ENCODE measurements at regions not wholly inside any gene's neighbourhood (a gene's known extent, or its start where the extent isn't known, plus 50 kb on each side); places are given as distances from the start of the nearest gene placed in this dataset.

DNA sequence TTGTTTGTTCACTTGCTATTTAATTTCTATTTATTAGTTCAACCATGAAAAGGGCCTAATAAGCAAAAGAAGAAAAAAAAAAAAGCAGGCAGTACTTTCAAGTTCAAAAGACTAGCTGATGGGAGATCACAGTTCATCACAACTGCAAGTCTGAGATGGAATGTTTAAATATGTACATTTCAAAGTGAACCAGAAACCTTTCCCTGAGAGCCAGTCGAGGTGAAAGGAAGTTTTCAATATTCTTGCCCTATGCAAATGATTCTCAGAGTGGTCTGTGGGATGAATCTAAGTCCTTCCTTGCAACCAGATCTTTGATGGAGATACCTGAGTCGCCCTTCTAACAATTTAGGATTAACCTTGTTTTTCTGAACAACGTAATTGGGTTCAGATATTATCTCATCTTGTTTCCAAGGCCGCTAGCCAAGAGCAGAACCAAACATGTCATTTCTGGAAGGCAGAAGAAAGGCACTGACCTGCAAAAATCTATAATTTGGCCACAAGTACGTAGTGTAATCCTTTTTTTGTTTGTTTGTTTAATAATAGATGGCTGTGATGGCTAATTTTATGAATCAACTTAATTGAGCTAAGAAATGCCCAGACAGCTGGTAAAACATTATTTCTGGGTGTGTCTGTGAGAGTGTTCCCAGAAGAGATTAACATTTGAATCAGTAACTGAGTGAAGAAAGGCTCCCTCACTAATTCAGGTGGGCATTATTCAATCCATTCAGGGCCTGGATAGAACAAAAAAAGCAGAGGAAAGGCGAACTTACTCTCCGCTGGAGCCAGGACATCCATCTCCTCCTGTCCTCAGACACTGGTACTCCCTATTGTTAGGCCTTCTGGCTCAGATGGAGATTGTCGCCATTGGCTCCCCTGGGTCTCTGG, 171.1 kb upstream of the TMPO start:
- no peak for DNase-seq (ENCODE audit: low spot score)

DNA sequence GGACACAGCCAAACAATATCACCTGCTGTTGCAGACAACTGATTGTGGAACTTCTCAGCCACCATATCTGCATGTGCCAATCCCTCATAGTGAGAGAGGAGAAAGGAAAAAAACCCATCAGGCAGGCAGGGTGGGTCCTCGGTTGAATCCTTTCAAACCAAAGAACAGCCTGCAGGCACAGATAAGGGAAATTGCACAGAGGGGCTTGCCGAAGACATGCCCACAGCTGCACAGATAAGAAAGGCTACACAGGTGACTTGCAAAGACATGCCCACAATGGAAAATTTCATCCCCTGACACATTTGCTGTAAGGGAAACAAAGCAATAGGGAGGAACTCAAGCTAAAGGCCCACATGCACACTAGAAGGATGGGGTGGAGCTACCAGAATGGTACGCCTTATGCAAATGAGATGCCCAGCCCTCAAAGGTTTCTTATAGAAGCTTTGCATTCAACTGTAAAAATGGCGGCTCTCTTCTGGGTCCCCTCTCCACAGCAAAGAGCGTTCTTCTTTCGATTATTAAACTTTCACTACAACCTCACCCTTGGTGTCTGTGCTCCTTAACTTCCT, 170.0 kb upstream of the TMPO start:
- DNase-seq (ENCODE audit: low spot score) = no peak

DNA sequence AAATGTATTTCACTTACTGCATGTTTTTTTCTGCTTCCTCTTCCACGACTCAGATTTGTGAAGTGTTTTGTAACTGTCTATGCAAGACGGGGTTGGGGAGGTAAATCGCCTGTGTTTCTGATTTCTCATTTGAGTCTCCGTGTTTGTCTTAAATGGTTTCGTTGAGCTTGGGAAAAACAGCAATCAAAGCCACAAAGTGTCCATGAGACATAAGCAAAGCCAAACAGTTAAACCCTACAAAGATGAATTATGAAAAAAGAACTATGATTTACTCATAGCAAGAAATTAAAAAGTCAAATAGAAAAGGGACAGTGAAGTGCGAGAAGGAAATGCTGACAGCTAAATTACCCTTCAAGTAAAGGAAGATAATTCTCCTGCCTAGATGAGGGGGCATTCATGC, 164.3 kb upstream of the TMPO start:
- DNase-seq (ENCODE audit: low spot score) = no peak

DNA sequence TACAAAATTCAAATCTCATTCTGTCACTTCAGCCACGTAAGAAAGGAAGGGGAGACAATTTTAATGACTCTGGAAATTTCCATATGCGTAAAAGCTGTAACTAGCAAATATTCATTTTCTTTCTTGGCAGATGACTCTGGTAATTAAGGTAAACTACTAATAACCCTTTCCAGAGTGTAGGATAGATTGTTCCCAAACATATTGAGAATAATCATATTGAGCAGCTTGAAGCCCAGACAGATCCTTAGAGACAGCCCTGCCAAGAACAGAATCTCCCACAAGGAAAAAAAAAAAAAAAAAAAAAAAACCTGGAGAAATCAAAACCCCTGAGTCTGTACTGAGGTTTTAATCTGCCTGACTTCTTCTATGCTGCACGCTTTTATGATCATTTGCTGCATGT, 163.6 kb upstream of the TMPO start:
- no peak for DNase-seq (ENCODE audit: low spot score)

DNA sequence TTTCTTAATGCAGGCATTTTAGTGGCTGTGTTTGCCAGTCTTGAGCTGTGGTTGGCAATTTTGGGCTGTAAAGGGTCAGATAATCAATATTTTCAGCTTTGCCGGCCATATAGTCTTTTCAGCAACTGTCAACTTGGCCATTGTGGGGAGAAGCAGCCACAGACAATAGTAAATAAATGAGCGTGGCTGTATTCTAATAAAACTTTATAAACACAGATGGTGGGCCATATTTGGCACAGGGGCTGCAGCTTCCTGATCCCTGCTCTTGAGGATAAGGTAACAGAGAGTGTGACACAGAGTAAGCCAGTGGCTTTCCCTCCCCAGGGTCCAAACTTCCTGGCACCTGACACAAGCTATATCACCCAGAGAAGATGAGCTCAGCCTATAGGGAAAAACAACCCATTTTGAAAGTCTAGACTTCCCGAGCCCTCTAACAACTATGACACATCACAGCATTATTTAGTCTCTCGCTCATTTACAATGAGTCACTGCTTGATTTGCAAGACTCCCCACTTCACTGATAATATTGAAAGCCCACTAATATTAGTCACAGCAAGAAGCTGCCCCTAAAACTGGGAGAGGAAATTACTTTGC, 163.1 kb upstream of the TMPO start:
- peak; percentile 88 for DNase-seq (ENCODE audit: low spot score)

DNA sequence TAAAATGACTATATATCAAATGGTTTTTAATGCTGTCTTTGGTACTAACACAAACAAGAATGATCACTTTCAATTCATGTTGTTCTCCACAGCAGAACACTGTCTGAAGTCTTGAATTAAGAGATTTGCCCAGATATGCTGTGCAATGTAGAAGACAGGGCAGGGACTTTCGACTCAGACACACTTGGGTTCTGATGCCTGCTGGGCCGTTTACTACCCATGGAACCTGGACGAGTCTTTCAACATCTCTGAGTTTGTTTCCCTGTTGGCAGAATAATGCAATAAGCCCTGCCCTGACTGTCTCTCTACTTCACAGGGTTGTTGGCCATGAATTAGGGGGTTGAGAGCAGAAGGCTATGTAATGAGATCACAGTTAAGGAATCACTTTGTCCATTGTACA, 162.6 kb upstream of the TMPO start:
- peak; percentile 13 for DNase-seq (ENCODE audit: low spot score)

DNA sequence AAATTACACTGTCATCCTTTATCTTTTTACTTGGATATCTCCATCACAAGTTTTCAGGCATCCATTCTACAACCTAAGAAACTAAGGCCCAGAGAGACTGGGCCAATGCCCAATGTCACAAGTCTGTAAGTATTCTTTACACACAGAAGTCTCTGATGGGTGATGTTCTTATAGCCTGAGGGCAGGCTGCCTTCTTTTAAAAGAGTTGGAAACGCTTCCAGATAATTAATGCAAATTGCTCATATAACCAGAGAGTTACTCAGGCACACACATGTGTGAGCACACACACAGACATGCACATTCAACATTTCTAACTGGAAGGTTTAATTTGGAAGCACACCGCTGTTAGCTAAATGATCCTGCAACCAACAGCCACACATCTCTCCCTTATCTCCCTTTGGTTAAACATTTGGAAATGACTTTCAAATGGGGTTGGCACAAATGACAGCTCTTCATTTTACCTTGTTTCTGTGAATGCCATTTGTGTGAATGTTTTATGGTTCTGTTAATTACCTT, 160.8 kb upstream of the TMPO start:
- DNase-seq (ENCODE audit: low spot score) = no peak

DNA sequence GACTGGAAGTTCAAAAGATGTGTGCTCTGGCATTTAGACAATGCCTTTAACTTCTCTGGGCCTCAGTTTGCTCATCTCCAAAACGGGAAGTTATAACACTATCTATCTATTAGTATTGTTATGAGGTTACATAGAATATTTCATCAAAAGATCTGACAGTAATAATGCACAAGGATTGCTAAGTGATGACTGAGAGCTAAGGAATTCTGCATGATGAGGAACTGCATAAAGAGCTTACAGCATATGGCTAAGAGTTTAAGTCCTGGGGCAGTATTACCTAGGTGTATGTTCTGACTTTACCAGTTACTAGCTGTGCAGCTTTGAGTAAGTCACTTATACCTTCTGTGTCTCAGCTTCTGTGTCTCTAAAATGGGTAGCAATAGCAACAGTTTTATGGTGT, 160.1 kb upstream of the TMPO start:
- peak; percentile 33 for DNase-seq (ENCODE audit: low spot score)

DNA sequence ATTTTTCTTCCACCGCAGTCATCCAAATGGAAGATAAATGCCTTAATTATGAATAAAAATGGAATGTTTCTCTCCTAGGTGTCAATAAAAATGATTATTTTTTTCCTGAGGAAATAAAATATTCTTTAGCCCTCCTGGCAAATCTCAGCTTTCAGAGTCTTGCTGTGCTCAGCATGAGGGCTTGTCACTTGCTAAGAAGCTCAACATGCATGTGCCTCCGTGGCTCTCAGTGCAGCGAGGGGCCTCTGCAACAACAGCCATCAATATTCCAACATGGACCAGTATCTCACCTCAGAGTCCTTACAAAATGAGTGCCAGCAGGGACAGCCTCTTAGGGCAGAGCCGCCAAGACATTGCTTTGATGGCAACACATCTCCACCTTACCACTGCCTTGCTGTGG, 159.5 kb upstream of the TMPO start:
- DNase-seq (ENCODE audit: low spot score) = no peak

DNA sequence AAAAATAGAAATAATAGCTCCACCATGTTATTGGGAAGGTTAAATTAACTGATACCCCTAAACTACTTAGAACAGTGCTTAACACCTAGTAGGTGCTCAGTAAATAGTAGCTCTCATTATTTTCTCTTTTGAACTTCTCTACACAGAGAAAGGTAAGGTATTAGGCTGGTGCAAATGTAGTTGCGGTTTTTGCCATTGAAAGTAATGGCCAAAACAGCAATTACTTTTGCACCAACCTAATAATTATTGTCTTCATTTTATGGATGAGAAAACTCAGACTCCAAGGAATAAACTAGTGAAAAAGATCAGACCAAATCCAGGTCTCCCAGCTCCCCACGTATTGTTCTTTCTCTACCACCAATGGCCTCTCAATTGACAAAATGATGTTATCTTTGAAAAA, 157.2 kb upstream of the TMPO start:
- no peak for DNase-seq (ENCODE audit: low spot score)

DNA sequence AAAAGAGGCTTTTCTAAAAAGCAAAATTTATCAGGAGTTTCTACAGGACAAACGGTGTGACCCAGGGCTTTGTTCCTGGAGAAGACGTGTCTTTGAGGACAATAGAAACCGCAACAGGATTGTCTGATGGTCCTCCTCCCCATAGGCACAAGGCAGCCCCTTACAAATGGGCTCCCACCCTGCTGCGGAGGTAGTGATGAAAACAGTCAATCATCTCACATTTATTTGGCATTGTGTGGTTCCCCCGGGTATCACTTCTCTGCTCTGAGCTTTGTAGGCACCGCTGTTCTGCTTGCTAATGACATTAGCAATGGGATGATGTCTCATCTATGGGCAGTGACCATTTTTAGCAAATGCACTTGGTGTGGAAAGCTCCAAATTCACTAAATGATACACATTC, 155.5 kb upstream of the TMPO start:
- no peak for DNase-seq (ENCODE audit: low spot score)

DNA sequence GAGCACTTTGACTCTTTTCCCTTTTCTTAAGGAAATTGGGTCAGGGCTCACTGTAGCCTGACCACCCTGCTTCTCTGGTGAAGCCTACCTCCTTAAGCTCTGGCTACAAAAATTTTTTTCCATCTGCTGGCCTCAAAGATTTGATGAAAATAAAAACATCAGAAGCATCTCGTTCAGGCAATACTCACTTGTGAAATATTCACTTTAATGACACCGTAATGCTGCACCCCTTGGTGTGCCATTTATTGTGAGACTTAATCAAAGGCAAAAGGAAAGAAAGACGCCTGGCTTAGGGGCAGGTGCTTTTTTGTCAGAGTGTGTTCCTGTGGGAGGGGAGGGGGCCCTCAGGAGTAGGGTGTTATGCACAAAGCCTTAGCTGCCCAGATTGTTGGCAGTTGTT, 155.0 kb upstream of the TMPO start:
- no peak for DNase-seq (ENCODE audit: low spot score)

DNA sequence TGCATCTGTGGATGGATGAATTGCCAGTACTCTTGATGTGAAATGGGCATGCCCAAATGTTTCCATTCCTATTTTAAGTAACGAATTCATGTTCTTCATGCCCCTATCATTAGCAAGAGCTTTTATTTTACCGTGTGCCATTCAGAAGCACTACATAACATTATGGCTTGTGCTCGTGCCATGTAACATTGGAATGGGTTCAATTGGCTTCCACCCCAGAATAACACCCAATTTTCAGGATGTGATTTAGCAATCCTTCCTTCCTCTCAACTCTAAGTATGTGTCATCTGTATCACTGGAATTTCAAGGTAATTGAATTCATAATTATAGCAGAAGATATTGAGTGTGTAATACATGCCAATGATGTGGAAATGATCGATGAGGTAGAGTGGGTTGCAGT, 145.8 kb upstream of the TMPO start:
- no peak for DNase-seq (ENCODE audit: low spot score)

DNA sequence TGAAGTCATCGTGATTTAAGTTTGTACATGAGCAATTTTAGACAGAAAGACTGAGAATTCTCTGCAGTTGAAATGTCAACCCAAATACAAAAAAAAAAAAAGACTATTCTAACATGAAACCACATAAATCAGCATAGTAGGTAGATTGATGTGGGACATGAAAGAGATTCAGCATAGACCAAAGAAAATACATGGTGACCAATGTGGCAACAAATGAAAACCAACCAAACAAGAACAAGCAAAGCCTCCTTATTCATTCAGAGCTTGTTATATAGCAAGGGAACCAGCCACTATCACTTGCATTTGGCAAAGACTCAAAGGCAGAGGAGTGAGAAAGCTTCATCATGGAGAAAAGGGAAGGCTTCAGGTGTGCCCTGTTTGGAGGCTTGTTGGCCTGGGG, 144.4 kb upstream of the TMPO start:
- DNase-seq (ENCODE audit: low spot score) = no peak

DNA sequence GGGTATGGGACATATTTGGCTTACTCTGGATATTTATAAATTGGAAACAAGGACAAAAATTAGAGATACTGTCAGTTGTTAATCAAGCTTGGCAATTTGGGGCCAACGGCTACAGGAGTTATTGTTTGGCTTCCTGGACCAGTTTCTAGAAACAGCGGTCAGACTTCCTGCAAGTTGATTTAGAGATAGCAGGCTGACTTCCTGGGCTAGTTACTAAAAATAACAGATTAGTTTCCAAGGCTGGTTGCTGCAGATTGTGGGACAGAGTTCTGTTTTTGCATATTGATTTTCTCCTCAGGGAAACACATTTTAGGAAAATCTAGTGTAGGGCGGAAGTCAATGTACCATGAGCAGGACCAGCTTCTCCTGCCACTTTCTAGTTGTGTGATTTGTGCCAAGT, 144.0 kb upstream of the TMPO start:
- peak; percentile 36 for DNase-seq (ENCODE audit: low spot score)

DNA sequence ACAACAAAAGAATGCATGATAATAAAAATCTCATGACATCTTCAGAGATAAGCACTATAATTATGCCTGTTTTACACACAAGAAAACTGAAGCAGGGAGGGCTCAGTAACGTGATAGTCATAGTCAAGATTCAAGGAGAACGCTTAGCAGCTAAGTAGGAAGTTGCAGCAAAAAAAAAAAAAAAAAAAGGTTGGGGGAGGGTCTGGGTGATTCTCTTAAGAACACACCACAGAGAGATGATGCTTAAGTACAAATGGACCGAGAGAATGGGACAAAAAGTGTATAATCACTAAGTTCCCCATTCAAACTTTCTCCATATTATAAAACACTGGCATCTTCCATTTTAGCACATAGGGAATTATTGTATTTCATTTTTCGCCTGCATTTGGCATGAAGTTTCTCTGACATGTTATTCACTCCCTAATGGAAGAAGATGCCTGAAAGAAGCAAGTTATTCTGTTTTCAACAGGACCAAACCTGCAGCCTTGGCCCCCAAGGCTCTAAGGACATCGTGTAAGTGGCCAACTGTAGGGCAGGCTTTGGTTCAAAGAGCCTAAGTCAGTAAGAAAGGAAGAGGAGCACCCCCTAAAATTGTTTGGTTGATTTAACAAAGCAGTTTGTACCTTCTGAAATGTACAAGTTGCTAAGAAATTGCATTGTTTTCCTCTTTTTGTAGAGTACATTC, 142.9 kb upstream of the TMPO start:
- no peak for DNase-seq (ENCODE audit: low spot score)

DNA sequence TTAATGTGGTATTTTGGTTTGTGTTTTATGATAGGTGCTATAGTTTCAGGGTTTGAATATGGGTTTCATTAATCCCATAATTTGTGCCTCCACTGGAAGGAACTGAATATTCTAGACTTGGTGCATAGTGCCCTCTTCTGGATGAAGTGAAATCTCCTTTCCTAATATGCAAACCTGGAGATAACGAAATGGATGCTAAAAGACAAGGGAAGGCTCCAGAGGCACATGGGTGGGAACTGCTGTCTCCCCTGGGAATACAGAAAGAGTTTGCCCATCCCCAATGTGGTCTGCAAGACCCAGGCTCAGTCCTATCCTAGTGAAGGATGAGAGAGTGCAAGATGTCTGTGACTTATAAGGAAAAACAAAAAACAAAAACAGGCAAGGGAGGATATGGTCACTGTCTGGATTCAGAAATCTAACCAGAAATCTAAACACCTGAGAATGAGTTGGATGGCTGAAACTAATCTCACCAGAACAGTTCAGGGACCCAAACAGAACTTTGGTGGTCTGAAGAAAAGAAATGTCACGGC, 142.3 kb upstream of the TMPO start:
- peak; percentile 45 for DNase-seq (ENCODE audit: low spot score)

DNA sequence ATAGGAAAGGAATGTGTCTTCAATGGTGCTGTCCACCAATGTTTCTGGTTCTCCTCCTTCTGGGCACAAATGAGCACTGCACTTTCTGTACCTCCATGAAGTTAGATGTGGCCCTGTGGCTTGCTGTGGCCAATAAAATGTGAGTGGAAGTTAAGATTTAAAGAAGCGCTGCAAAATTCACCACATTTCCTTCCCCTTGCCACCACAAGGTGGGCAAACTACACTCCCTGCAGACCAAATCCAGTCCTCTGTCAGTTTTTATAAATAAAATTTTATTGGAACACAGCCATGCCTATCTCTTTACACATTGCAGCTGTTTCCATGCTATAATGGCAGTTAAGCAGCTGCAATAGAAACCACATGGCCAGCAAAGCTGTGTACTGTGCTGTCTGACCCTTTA, 141.4 kb upstream of the TMPO start:
- no peak for DNase-seq (ENCODE audit: low spot score)

DNA sequence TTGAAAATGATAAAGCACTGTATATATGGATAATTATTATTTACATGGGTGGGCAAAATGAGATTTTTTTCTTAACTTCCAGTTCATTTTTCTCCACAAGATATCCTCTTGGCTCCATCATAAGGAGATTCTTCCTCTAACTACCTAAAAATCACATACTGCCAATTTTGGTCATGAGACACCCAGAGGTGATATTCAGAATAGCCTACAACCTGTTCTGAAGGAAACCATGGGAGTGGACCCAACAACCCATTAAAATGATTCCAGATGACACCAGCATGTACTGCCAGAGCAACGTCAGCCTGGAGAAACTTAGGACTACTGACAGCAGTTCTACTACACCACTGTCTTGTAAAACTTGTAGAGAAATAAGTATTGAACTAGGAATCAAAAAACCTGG, 136.3 kb upstream of the TMPO start:
- no peak for DNase-seq (ENCODE audit: low spot score)

DNA sequence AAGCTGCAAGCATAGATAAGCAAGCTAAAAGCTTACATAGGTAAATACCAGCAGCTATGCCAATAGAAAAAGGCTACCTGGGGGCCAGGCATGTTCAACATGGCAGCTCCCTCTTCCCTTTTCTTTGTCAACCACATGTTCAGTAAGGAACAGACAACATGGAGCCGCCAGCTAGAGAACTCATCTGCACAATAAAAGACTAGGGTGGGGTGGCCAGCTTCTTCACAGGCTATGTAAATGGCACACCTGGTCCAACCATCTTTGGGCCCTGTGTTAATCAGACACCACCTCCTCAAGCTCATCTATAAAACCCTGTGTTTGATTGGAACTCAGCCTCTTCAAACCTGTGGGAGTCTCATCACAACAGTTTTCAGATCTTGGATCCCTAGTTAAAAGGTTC, 129.7 kb upstream of the TMPO start:
- no peak for DNase-seq (ENCODE audit: low spot score)

DNA sequence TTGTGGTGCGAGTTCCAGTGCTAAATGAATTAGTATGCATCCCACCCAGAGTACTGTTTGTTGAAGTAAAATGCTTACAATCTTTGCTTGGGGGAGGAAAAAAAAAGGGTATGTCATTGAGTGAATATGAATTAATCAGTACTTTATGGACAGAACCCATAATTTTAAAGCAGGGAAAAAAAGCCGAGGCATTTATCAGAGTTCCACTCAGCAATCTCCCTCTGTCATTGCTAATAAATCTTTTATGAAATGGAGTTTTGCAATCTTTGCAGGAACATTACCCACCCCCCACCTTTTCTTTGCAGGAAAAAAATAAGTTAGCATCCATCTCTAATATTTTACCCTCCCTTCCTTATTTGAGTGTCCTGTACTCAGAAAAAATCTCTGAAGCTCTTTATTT, 127.9 kb upstream of the TMPO start:
- no peak for DNase-seq (ENCODE audit: low spot score)

DNA sequence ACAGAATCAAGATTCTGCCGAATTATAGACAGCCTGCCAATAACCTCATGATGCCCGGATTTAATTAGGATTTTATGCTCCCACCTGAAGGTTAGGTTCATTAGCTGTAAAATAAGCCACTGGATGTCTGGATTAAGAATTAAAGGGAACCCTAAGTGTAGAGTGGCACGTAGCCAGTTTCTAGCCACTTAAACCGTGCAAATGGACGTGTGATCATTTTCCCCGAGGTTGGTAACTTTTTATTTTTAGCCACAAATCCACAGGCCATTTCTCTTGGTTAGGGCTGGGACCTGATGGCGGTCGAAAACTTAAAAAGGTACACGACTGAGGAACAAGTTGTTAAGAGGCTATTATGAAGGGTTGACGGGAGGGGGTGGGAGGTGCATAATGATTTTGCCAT, 127.3 kb upstream of the TMPO start:
- DNase-seq (ENCODE audit: low spot score) = no peak
